CD14-positive monocyte (primary cell): ENCODE measurements at regions not wholly inside any gene's neighbourhood (a gene's known extent, or its start where the extent isn't known, plus 50 kb on each side); places are given as distances from the start of the nearest gene placed in this dataset.

ENCODE experiments used
- DNase-seq, 3 donors: peaks; one replicate each; pipeline ENCODE4 v3.0.0-alpha.2; 2011 to 2022
- H2AFZ ChIP-seq: 2 replicates; pipeline ENCODE4 v1.6.0; 2012; ENCODE audit warnings: mild to moderate bottlenecking, low read depth, low read length, inconsistent platforms; ENCODE audit not compliant: insufficient read depth, poor library complexity, severe bottlenecking
- H3K27ac ChIP-seq, 2 donors: 1 replicate in 1 of 2; 2 replicates in 1 of 2; pipeline ENCODE4 v1.5.1; 2012 to 2013; ENCODE audit warnings: low read length in 2 of 2, control low read depth in 1 of 2, inconsistent platforms in 1 of 2, low read depth in 1 of 2, mild to moderate bottlenecking in 1 of 2
- H3K27me3 ChIP-seq, 2 donors: one replicate each; pipeline versions ENCODE4 v1.6.0 to v1.6.1; 2011 to 2013; ENCODE audit warnings: low read length in 2 of 2; ENCODE audit not compliant: control insufficient read depth in 2 of 2, insufficient read depth in 2 of 2
- H3K36me3 ChIP-seq, 2 donors: replicated peaks in 1 of 2; 1 replicate in 1 of 2; 2 replicates in 1 of 2; pipeline versions ENCODE4 v1.5.1 to v1.6.1; 2012 to 2013; ENCODE audit warnings: low read length in 2 of 2, control low read depth in 1 of 2, inconsistent platforms in 1 of 2, mild to moderate bottlenecking in 1 of 2; ENCODE audit not compliant: insufficient read depth in 2 of 2, control insufficient read depth in 1 of 2
- H3K4me1 ChIP-seq, 2 donors: 1 replicate in 1 of 2; 2 replicates in 1 of 2; pipeline versions ENCODE4 v1.5.1 to v1.6.1; 2012 to 2013; ENCODE audit warnings: low read length in 2 of 2, control low read depth in 1 of 2, inconsistent platforms in 1 of 2, mild to moderate bottlenecking in 1 of 2, moderate library complexity in 1 of 2; ENCODE audit not compliant: insufficient read depth in 2 of 2, control insufficient read depth in 1 of 2
- H3K4me2 ChIP-seq: replicated peaks from 2 replicates; pipeline ENCODE3; 2012; ENCODE audit warnings: low read length, moderate library complexity, mild to moderate bottlenecking; ENCODE audit not compliant: poor library complexity, severe bottlenecking; ENCODE audit errors: extremely low read depth
- H3K4me3 ChIP-seq, 3 experiments: fragments of 200-600 bp in 1 of 3; sonication (generic) in 1 of 3; replicated peaks in 1 of 3; 1 replicate in 2 of 3; 2 replicates in 1 of 3; pipeline ENCODE4 v1.5.1; 2011 to 2013; ENCODE audit warnings: low read length in 3 of 3, mild to moderate bottlenecking in 3 of 3, control low read depth in 2 of 3, low read depth in 2 of 3, inconsistent platforms in 1 of 3, moderate library complexity in 1 of 3
- H3K79me2 ChIP-seq: 2 replicates; pipeline ENCODE4 v1.6.0; 2012; ENCODE audit warnings: mild to moderate bottlenecking, control low read depth, inconsistent platforms, low read length, moderate library complexity; ENCODE audit not compliant: insufficient read depth
- H3K9ac ChIP-seq: 2 replicates; pipeline ENCODE4 v1.6.0; 2017; ENCODE audit warnings: low read length, mild to moderate bottlenecking; ENCODE audit not compliant: insufficient read depth, poor library complexity, severe bottlenecking
- H3K9me3 ChIP-seq, 2 donors: replicated peaks in 1 of 2; 1 replicate in 1 of 2; 2 replicates in 1 of 2; pipeline versions ENCODE4 v1.5.1 to v1.6.1; 2012 to 2013; ENCODE audit warnings: low read length in 2 of 2, control low read depth in 1 of 2; ENCODE audit not compliant: control insufficient read depth in 1 of 2, insufficient read depth in 1 of 2
- H4K20me1 ChIP-seq: 2 replicates; pipeline ENCODE4 v1.6.0; 2012; ENCODE audit warnings: mild to moderate bottlenecking, low read length, control low read depth, moderate library complexity; ENCODE audit not compliant: insufficient read depth
- H3K27ac Mint-ChIP-seq, 7 donors: one replicate each; pipeline ENCODE4 v1.8.0; 2020; ENCODE audit warnings: mild to moderate bottlenecking in 7 of 7, mixed read lengths in 7 of 7, moderate library complexity in 6 of 7, inconsistent platforms in 2 of 7
- H3K27me3 Mint-ChIP-seq, 3 donors: one replicate each; pipeline ENCODE4 v1.8.0; 2021 to 2022; ENCODE audit warnings: low read depth in 3 of 3, mild to moderate bottlenecking in 3 of 3, mixed read lengths in 3 of 3, moderate library complexity in 3 of 3, inconsistent platforms in 1 of 3
- H3K36me3 Mint-ChIP-seq, 2 donors: one replicate each; pipeline ENCODE4 v1.8.0; 2020; ENCODE audit warnings: mixed read lengths in 2 of 2, inconsistent platforms in 1 of 2, mild to moderate bottlenecking in 1 of 2
- H3K4me1 Mint-ChIP-seq: one replicate; pipeline ENCODE4 v1.8.0; 2020; ENCODE audit warnings: mild to moderate bottlenecking, mixed read lengths
- H3K4me3 Mint-ChIP-seq, 2 donors: one replicate each; pipeline ENCODE4 v1.8.0; 2020; ENCODE audit warnings: mild to moderate bottlenecking in 2 of 2, mixed read lengths in 2 of 2, moderate library complexity in 1 of 2
- H3K9me3 Mint-ChIP-seq, 7 donors: one replicate each; pipeline ENCODE4 v1.8.0; 2020 to 2022; ENCODE audit warnings: mixed read lengths in 7 of 7, mild to moderate bottlenecking in 6 of 7, moderate library complexity in 6 of 7, inconsistent platforms in 2 of 7
- CTCF ChIP-seq: fragments of 200-600 bp; IDR thresholded peaks from one replicate; pipeline ENCODE4 v1.8.0; 2022; ENCODE audit warnings: antibody characterized with exemption, mild to moderate bottlenecking
- WGBS: methylation state at CpG from one replicate; pipeline ENCODE4 v1.1.5; 2013; ENCODE audit warnings: missing lambda C conversion rate; ENCODE audit not compliant: insufficient coverage; 5-methylcytosine and 5-hydroxymethylcytosine counted together
- intact Hi-C, 2 donors: fragments of 100-400 bp; cut with micrococcal nuclease; formaldehyde crosslinking; loops; one replicate each; pipeline versions ENCODE4 v1.15.0 to v1.15.1; 2023

- Histone ChIP-seq H3K27me3 (no peaks in the 10 kb centered on the region), H3K4me1 (peaks cover 12 to 16% of the 10 kb centered on the region in 2 donors), H4K20me1 (no peaks in the 10 kb centered on the region), H2AFZ (no peak overlapping the region), H3K79me2 (no peaks in the 10 kb centered on the region), H3K9me3 (no peaks in the 10 kb centered on the region), H3K27ac (no peak overlapping the region), H3K9ac (no peak overlapping the region), H3K4me3 (no peak overlapping the region), H3K4me2 (no peak overlapping the region), H3K36me3 (no peaks in the 10 kb centered on the region)
- H3K27me3 Mint-ChIP-seq, result peaks cover 2 to 7% (median 6%) of the 10 kb centered on the region in 3 donors
- H3K4me1 Mint-ChIP-seq, result peaks cover 21% of the 10 kb centered on the region
- no peak for TF ChIP-seq CTCF
- no peak for DNase-seq
- H3K9me3 Mint-ChIP-seq, result peaks cover 0 to 4% (median 0%) of the 10 kb centered on the region in 7 donors
- WGBS, result no CpG with 5 or more reads among the region's 1 CpG
- intact Hi-C loops, result no loop called here
- peaks cover 3% of the 10 kb centered on the region in 2 donors for H3K36me3 Mint-ChIP-seq
- no peak overlapping the region for H3K4me3 Mint-ChIP-seq
- no peak overlapping the region for H3K27ac Mint-ChIP-seq
Measured at GRCh38 chr5:115458416-115458815, 86.2 kb downstream of the FEM1C start.

- Histone ChIP-seq H2AFZ (no peak overlapping the region), H3K4me2 (no peak overlapping the region), H3K27ac (no peak overlapping the region), H3K9ac (no peak overlapping the region), H3K27me3 (no peaks in the 10 kb centered on the region), H3K79me2 (no peaks in the 10 kb centered on the region), H3K4me1 (peaks cover 12 to 16% of the 10 kb centered on the region in 2 donors), H4K20me1 (no peaks in the 10 kb centered on the region), H3K9me3 (no peaks in the 10 kb centered on the region), H3K36me3 (no peaks in the 10 kb centered on the region), H3K4me3 (no peak overlapping the region)
- Mint-ChIP-seq H3K36me3 (peaks cover 3% of the 10 kb centered on the region in 2 donors), H3K27me3 (peaks cover 2 to 7% (median 6%) of the 10 kb centered on the region in 3 donors), H3K27ac (no peak overlapping the region), H3K4me1 (peaks cover 21% of the 10 kb centered on the region), H3K9me3 (peaks cover 0 to 4% (median 0%) of the 10 kb centered on the region in 7 donors), H3K4me3 (no peak overlapping the region)
- no peak for DNase-seq
- no CpG with 5 or more reads among the region's 4 CpGs for WGBS
- no peak for TF ChIP-seq CTCF
- intact Hi-C loops, result no loop called here
Measured at GRCh38 chr5:115458003-115458409, 86.6 kb downstream of the FEM1C start.
